ENCODE measurements at regions not wholly inside any gene's neighbourhood (a gene's known extent, or its start where the extent isn't known, plus 50 kb on each side); places are given as distances from the start of the nearest gene placed in this dataset.

- DNase-seq (ENCODE audit: low read depth in 1 of 2, low spot score in 2 of 2) = no peak
- TF ChIP-seq JUN (IDR thresholded peaks at IDR 0.05; ENCODE audit: low read depth, low read length) (no peak), ATF3 (IDR thresholded peaks at IDR 0.05; ENCODE audit: insufficient read depth, low read depth, low read length) (no peak), POLR2AphosphoS5 (IDR thresholded peaks at IDR 0.05; ENCODE audit: low read depth, low read length) (no peak), E2F6 (IDR thresholded peaks at IDR 0.05) (no peak), SAP30 (IDR thresholded peaks at IDR 0.05; ENCODE audit: insufficient read depth, insufficient replicate concordance, low read length) (no peak), CBX8 (IDR thresholded peaks at IDR 0.05; ENCODE audit: borderline replicate concordance, low read depth, low read length) (no peak), CTBP2 (IDR thresholded peaks at IDR 0.05; ENCODE audit: borderline replicate concordance, insufficient read depth, insufficient read length, low read length) (no peak), TAF1 (IDR thresholded peaks at IDR 0.05; ENCODE audit: low read depth, low read length) (no peak), SUZ12 (IDR thresholded peaks at IDR 0.05; ENCODE audit: low read length) (no peak), SIRT6 (IDR thresholded peaks at IDR 0.05; ENCODE audit: low read length) (no peak), SRF (IDR thresholded peaks at IDR 0.05; ENCODE audit: low read depth, low read length) (no peak), CHD2 (IDR thresholded peaks at IDR 0.05; ENCODE audit: low read length) (no peak)
These were observed 380.9 kb upstream of the RARB start for GRCh38 chr3:25046911-25047771.

More at GRCh38 chr3:25046911-25047771, 380.9 kb upstream of the RARB start:
- H3K56ac ChIP-seq (replicated peaks; ENCODE audit: insufficient read length, low read depth, low read length) = no peak overlapping the region
- ChIA-PET POLR2A (ENCODE audit: partially characterized antibody) (no interaction called here), CTCF (ENCODE audit: partially characterized antibody) (interaction anchor here (0.9 to 2.8 kb wide), 3 partner anchors 10 to 30 kb away, joined by 3 to 22 read pairs (median 6); no protein-coding TSS in a partner anchor)
- H4K20me1 ChIP-seq (replicated peaks in 1 of 2; ENCODE audit: control insufficient read depth in 1 of 2, insufficient read depth in 2 of 2, low read length in 2 of 2) = no peaks in the 10 kb centered on the region
- no peaks in the 10 kb centered on the region for H3K79me2 ChIP-seq (ENCODE audit: control insufficient read depth in 1 of 2, insufficient read depth in 2 of 2, low read length in 2 of 2)
- no peak overlapping the region for H3K4me2 ChIP-seq (ENCODE audit: insufficient read depth in 1 of 2, low read depth in 2 of 2, low read length in 2 of 2)
- WGBS, 2 experiments (ENCODE audit: extremely low coverage in 1 of 2, insufficient coverage in 1 of 2, insufficient read length in 1 of 2, insufficient replicate concordance in 2 of 2, low coverage in 1 of 2, low lambda C conversion rate in 2 of 2, missing lambda C conversion rate in 1 of 2) = 83% methylated on average over 2 of the region's 2 CpGs; no CpG with 5 or more reads in 1 of the 2 experiments
- no peaks in the 10 kb centered on the region for H3K79me1 ChIP-seq (ENCODE audit: low read depth, low read length)
- no peak overlapping the region for H2AK5ac ChIP-seq (ENCODE audit: low read depth, low read length)
- H3K4ac ChIP-seq (replicated peaks; ENCODE audit: insufficient read length, low read depth, low read length) = no peak overlapping the region
- no peak overlapping the region for H3K23ac ChIP-seq (ENCODE audit: insufficient read length)
- H3K18ac ChIP-seq (ENCODE audit: extremely low read depth, low read length) = no peak overlapping the region
- H2BK5ac ChIP-seq (ENCODE audit: low read depth, low read length) = no peak overlapping the region
- no peaks in the 10 kb centered on the region for H3K27me3 ChIP-seq (replicated peaks in 1 of 4; ENCODE audit: control insufficient read depth in 3 of 4, extremely low read depth in 1 of 4, insufficient read depth in 3 of 4, low read length in 3 of 4)
- H4K91ac ChIP-seq (replicated peaks; ENCODE audit: insufficient read length, low read length) = no peak overlapping the region
- no peak overlapping the region for H2BK15ac ChIP-seq (ENCODE audit: low read length)
- FAIRE-seq = no peak
- no peaks in the 10 kb centered on the region for H3K36me3 ChIP-seq (ENCODE audit: control insufficient read depth in 2 of 4, insufficient read depth in 4 of 4, low read length in 3 of 4)
- no peak overlapping the region for H3K27ac ChIP-seq (ENCODE audit: low read depth, low read length)
- H2BK20ac ChIP-seq (ENCODE audit: low read length) = no peak overlapping the region
- H3K9ac ChIP-seq (replicated peaks in 1 of 4; ENCODE audit: extremely low read depth in 1 of 4, low read depth in 3 of 4, low read length in 3 of 4) = no peak overlapping the region
- H2BK120ac ChIP-seq (replicated peaks; ENCODE audit: low read depth, low read length) = no peak overlapping the region
- no peak overlapping the region for H3K14ac ChIP-seq (ENCODE audit: insufficient read length)
- no peak overlapping the region for H4K8ac ChIP-seq (ENCODE audit: extremely low read depth, insufficient read depth, low read length)
- no peaks in the 10 kb centered on the region for H3K23me2 ChIP-seq (ENCODE audit: low read depth, low read length)
- no peak overlapping the region for H2BK12ac ChIP-seq (ENCODE audit: low read depth, low read length)
- H3K4me3 ChIP-seq (ENCODE audit: extremely low read depth in 1 of 4, insufficient read depth in 2 of 4, low read depth in 3 of 4, low read length in 4 of 4) = no peak overlapping the region
- no peaks in the 10 kb centered on the region for H3K4me1 ChIP-seq (replicated peaks in 1 of 4; ENCODE audit: control insufficient read depth in 3 of 4, insufficient read depth in 4 of 4, low read length in 3 of 4)
- H4K5ac ChIP-seq (ENCODE audit: insufficient read length, low read depth, low read length) = no peak overlapping the region
- no peak overlapping the region for H2AFZ ChIP-seq (ENCODE audit: low read length)
- H3K9me3 ChIP-seq (ENCODE audit: insufficient read depth in 2 of 2, low read depth in 1 of 2, low read length in 1 of 2) = peaks cover 0 to 3% of the 10 kb centered on the region in 2 experiments; a peak in 1 of 4 replicates

Data from H1 (cell line).